H1 (cell line): ENCODE measurements at regions not wholly inside any gene's neighbourhood (a gene's known extent, or its start where the extent isn't known, plus 50 kb on each side); places are given as distances from the start of the nearest gene placed in this dataset.

Experiments used
- CTCF ChIA-PET: fragments of 300-600 bp; sonication (Branson Sonifier 250); formaldehyde crosslinking; loops from one replicate; lab custom pipeline; 2021; ENCODE audit not compliant: partially characterized antibody; lab: Charles Lee
- POLR2A ChIA-PET: fragments of 300-600 bp; sonication (Branson Sonifier 250); formaldehyde crosslinking; loops from one replicate; lab custom pipeline; 2021; ENCODE audit warnings: inconsistent platforms; ENCODE audit not compliant: partially characterized antibody; lab: Charles Lee
- DNase-seq, 2 experiments: peaks; one replicate each; pipeline versions ENCODE4 v3.0.0 to v3.0.0-alpha.2; 2010 to 2022; ENCODE audit warnings: low spot score in 2 of 2, low read depth in 1 of 2, mixed read lengths in 1 of 2
- FAIRE-seq: peaks from 2 replicates; lab custom pipeline; 2011; peaks lifted over from hg19 to GRCh38; lab: Jason Lieb, UNC
- H2AFZ ChIP-seq: 2 replicates; pipeline ENCODE4 v1.8.1; 2012; ENCODE audit warnings: low read length, inconsistent platforms
- H2AK5ac ChIP-seq: 2 replicates; pipeline ENCODE4 v1.6.1; 2013; ENCODE audit warnings: low read depth, low read length
- H2BK120ac ChIP-seq: replicated peaks from 2 replicates; pipeline ENCODE3; 2013; ENCODE audit warnings: low read depth, low read length, inconsistent platforms
- H2BK12ac ChIP-seq: 2 replicates; pipeline ENCODE4 v1.6.1; 2013; ENCODE audit warnings: low read depth, low read length
- H2BK15ac ChIP-seq: 2 replicates; pipeline ENCODE4 v1.6.1; 2013; ENCODE audit warnings: low read length
- H2BK20ac ChIP-seq: 2 replicates; pipeline ENCODE4 v1.6.1; 2013; ENCODE audit warnings: low read length
- H2BK5ac ChIP-seq: 2 replicates; pipeline ENCODE4 v1.6.1; 2013; ENCODE audit warnings: low read depth, low read length
- H3K14ac ChIP-seq: 2 replicates; pipeline ENCODE4 v1.6.1; 2013; ENCODE audit warnings: inconsistent platforms; ENCODE audit not compliant: insufficient read length
- H3K18ac ChIP-seq: 2 replicates; pipeline ENCODE4 v1.6.1; 2013; ENCODE audit warnings: low read length; ENCODE audit errors: extremely low read depth
- H3K23ac ChIP-seq: 2 replicates; pipeline ENCODE4 v1.6.1; 2013; ENCODE audit warnings: inconsistent platforms; ENCODE audit not compliant: insufficient read length
- H3K23me2 ChIP-seq: 2 replicates; pipeline ENCODE4 v1.6.1; 2013; ENCODE audit warnings: low read depth, low read length
- H3K27ac ChIP-seq: 2 replicates; pipeline ENCODE4 v1.6.1; 2011; ENCODE audit warnings: low read depth, low read length, inconsistent platforms
- H3K27me3 ChIP-seq, 4 experiments: replicated peaks in 1 of 4; 1 replicate in 1 of 4; 2 replicates in 3 of 4; pipeline versions ENCODE4 v1.6.1 to v1.8.1; 2011 to 2013; ENCODE audit warnings: low read length in 3 of 4, mild to moderate bottlenecking in 3 of 4, inconsistent platforms in 2 of 4, mixed read lengths in 2 of 4, moderate library complexity in 1 of 4; ENCODE audit not compliant: control insufficient read depth in 3 of 4, insufficient read depth in 3 of 4; ENCODE audit errors: extremely low read depth in 1 of 4
- H3K36me3 ChIP-seq, 4 experiments: 2 replicates each; pipeline versions ENCODE4 v1.6.1 to v1.8.1; 2011 to 2013; ENCODE audit warnings: mild to moderate bottlenecking in 4 of 4, low read length in 3 of 4, moderate library complexity in 2 of 4, control low read depth in 1 of 4, inconsistent platforms in 1 of 4; ENCODE audit not compliant: insufficient read depth in 4 of 4, control insufficient read depth in 2 of 4
- H3K4ac ChIP-seq: replicated peaks from 2 replicates; pipeline ENCODE3; 2013; ENCODE audit warnings: low read length, low read depth, mixed read lengths, inconsistent platforms; ENCODE audit not compliant: insufficient read length
- H3K4me1 ChIP-seq, 4 experiments: replicated peaks in 1 of 4; 1 replicate in 1 of 4; 2 replicates in 3 of 4; pipeline versions ENCODE4 v1.6.1 to v1.8.1; 2011 to 2013; ENCODE audit warnings: low read length in 3 of 4, inconsistent platforms in 2 of 4, mixed read lengths in 1 of 4; ENCODE audit not compliant: insufficient read depth in 4 of 4, control insufficient read depth in 3 of 4
- H3K4me2 ChIP-seq, 2 experiments: 2 replicates each; pipeline versions ENCODE4 v1.6.1 to v1.8.1; 2011 to 2013; ENCODE audit warnings: low read depth in 2 of 2, low read length in 2 of 2, control low read depth in 1 of 2, inconsistent platforms in 1 of 2, mild to moderate bottlenecking in 1 of 2; ENCODE audit not compliant: insufficient read depth in 1 of 2
- H3K4me3 ChIP-seq, 4 experiments: fragments of 200-600, 300-600 bp in 1 of 4; sonication (generic), shearing (Covaris generic), sonication (Bioruptor Twin) in 1 of 4; 2 replicates each; pipeline versions ENCODE4 v1.5.1 to v1.8.1; 2011 to 2016; ENCODE audit warnings: low read length in 4 of 4, low read depth in 3 of 4, control low read depth in 2 of 4, inconsistent platforms in 2 of 4, mild to moderate bottlenecking in 2 of 4, mixed read lengths in 1 of 4, moderate library complexity in 1 of 4; ENCODE audit not compliant: insufficient read depth in 2 of 4; ENCODE audit errors: extremely low read depth in 1 of 4
- H3K56ac ChIP-seq: replicated peaks from 2 replicates; pipeline ENCODE3; 2013; ENCODE audit warnings: low read depth, mild to moderate bottlenecking, mixed read lengths, low read length, inconsistent platforms; ENCODE audit not compliant: insufficient read length
- H3K79me1 ChIP-seq: 2 replicates; pipeline ENCODE4 v1.6.1; 2013; ENCODE audit warnings: low read depth, low read length, control low read depth
- H3K79me2 ChIP-seq, 2 experiments: 2 replicates each; pipeline versions ENCODE4 v1.6.1 to v1.8.1; 2012 to 2013; ENCODE audit warnings: low read length in 2 of 2, mild to moderate bottlenecking in 2 of 2, inconsistent platforms in 1 of 2; ENCODE audit not compliant: insufficient read depth in 2 of 2, control insufficient read depth in 1 of 2
- H3K9ac ChIP-seq, 4 experiments: replicated peaks in 1 of 4; 1 replicate in 1 of 4; 2 replicates in 3 of 4; pipeline versions ENCODE4 v1.6.1 to v1.8.1; 2011 to 2013; ENCODE audit warnings: low read depth in 3 of 4, low read length in 3 of 4, control low read depth in 2 of 4, mild to moderate bottlenecking in 2 of 4, moderate library complexity in 2 of 4, inconsistent platforms in 1 of 4; ENCODE audit errors: extremely low read depth in 1 of 4
- H3K9me3 ChIP-seq, 2 experiments: 2 replicates each; pipeline versions ENCODE4 v1.6.1 to v1.8.1; 2012 to 2013; ENCODE audit warnings: mild to moderate bottlenecking in 2 of 2, moderate library complexity in 2 of 2, control low read depth in 1 of 2, inconsistent platforms in 1 of 2, low read depth in 1 of 2, low read length in 1 of 2, mixed read lengths in 1 of 2; ENCODE audit not compliant: insufficient read depth in 2 of 2
- H4K20me1 ChIP-seq, 2 experiments: replicated peaks in 1 of 2; 2 replicates each; pipeline versions ENCODE3 to v1.8.1; 2011 to 2013; ENCODE audit warnings: inconsistent platforms in 2 of 2, low read length in 2 of 2, mild to moderate bottlenecking in 1 of 2; ENCODE audit not compliant: insufficient read depth in 2 of 2, control insufficient read depth in 1 of 2
- H4K5ac ChIP-seq: 2 replicates; pipeline ENCODE4 v1.6.1; 2013; ENCODE audit warnings: low read length, low read depth, mixed read lengths, inconsistent platforms; ENCODE audit not compliant: insufficient read length
- H4K8ac ChIP-seq: 2 replicates; pipeline ENCODE4 v1.8.0; 2013; ENCODE audit warnings: mild to moderate bottlenecking, moderate library complexity, low read length, inconsistent platforms; ENCODE audit not compliant: insufficient read depth; ENCODE audit errors: extremely low read depth
- H4K91ac ChIP-seq: replicated peaks from 2 replicates; pipeline ENCODE3; 2013; ENCODE audit warnings: low read length, mixed read lengths, inconsistent platforms; ENCODE audit not compliant: insufficient read length
- ASH2L ChIP-seq: fragments of 200-600, 300-600 bp; sonication (generic); IDR thresholded peaks from one replicate; pipeline ENCODE4 v1.7.1; 2017; ENCODE audit warnings: low read length
- FOSL1 ChIP-seq: IDR thresholded peaks from 2 replicates; pipeline ENCODE4 v1.6.1; 2011; ENCODE audit warnings: mild to moderate bottlenecking, low read depth, low read length, moderate library complexity; ENCODE audit not compliant: insufficient read depth
- JUN ChIP-seq: IDR thresholded peaks from 2 replicates; pipeline ENCODE4 v1.6.1; 2011; ENCODE audit warnings: low read depth, mild to moderate bottlenecking, improper control_type of control experiment, low read length
- MAFK ChIP-seq: IDR thresholded peaks from 2 replicates; pipeline ENCODE4 v1.6.1; 2012; ENCODE audit warnings: low read depth, mild to moderate bottlenecking, improper control_type of control experiment, low read length
- SIRT6 ChIP-seq: IDR thresholded peaks from one replicate; pipeline ENCODE4 v1.7.1; 2012; ENCODE audit warnings: low read length, inconsistent platforms
- YY1 ChIP-seq: IDR thresholded peaks from 2 replicates; pipeline ENCODE4 v1.6.1; 2011; ENCODE audit warnings: low read depth, mild to moderate bottlenecking, low read length

- no peak overlapping the region for H3K18ac ChIP-seq
- no peak for TF ChIP-seq JUN
- TF ChIP-seq MAFK = no peak
- TF ChIP-seq FOSL1 = no peak
- no peak for TF ChIP-seq ASH2L
- no peak for TF ChIP-seq SIRT6
- TF ChIP-seq YY1 = no peak
- H2BK12ac ChIP-seq = no peak overlapping the region
- H3K4ac ChIP-seq = no peak overlapping the region
- H3K9me3 ChIP-seq = no peaks in the 10 kb centered on the region
- FAIRE-seq (no peak), DNase-seq (no peak)
- H3K23me2 ChIP-seq = no peaks in the 10 kb centered on the region
- H3K79me2 ChIP-seq = no peaks in the 10 kb centered on the region
- H3K23ac ChIP-seq = no peak overlapping the region
- H2BK20ac ChIP-seq = no peak overlapping the region
- no peak overlapping the region for H3K4me2 ChIP-seq
- H2AFZ ChIP-seq = no peak overlapping the region
- H3K27ac ChIP-seq = no peak overlapping the region
- H3K27me3 ChIP-seq = no peaks in the 10 kb centered on the region
- H2BK120ac ChIP-seq = no peak overlapping the region
- H3K4me3 ChIP-seq = no peak overlapping the region
- no peaks in the 10 kb centered on the region for H4K20me1 ChIP-seq
- H3K36me3 ChIP-seq = no peaks in the 10 kb centered on the region
- no peaks in the 10 kb centered on the region for H3K79me1 ChIP-seq
- H4K91ac ChIP-seq = no peak overlapping the region
- H4K8ac ChIP-seq = no peak overlapping the region
- no peak overlapping the region for H3K14ac ChIP-seq
- H3K56ac ChIP-seq = no peak overlapping the region
- H2BK5ac ChIP-seq = no peak overlapping the region
- no peak overlapping the region for H3K9ac ChIP-seq
- H4K5ac ChIP-seq = no peak overlapping the region
- no peaks in the 10 kb centered on the region for H3K4me1 ChIP-seq
- no peak overlapping the region for H2AK5ac ChIP-seq
- ChIA-PET POLR2A (no interaction called here), CTCF (no interaction called here)
- H2BK15ac ChIP-seq = no peak overlapping the region
Measured at GRCh38 chr4:123250843-123251242, 145.8 kb upstream of the SPRY1 start.
